Hepatocyte (in vitro differentiated cells): ENCODE measurements at regions not wholly inside any gene's neighbourhood (a gene's known extent, or its start where the extent isn't known, plus 50 kb on each side); places are given as distances from the start of the nearest gene placed in this dataset.

ENCODE experiments used
- EZH2 ChIP-seq: fragments of 200-600 bp; sonication (generic); IDR thresholded peaks from 2 replicates; pipeline ENCODE4 v1.6.1; 2016; ENCODE audit warnings: antibody characterized with exemption, mild to moderate bottlenecking, borderline replicate concordance
- EZH2phosphoT487 ChIP-seq: fragments of 200-600 bp; sonication (generic); IDR thresholded peaks from one replicate; pipeline ENCODE4 v1.6.1; 2018; ENCODE audit warnings: antibody characterized with exemption, mild to moderate bottlenecking, low read depth, moderate library complexity; ENCODE audit not compliant: unreplicated experiment, severe bottlenecking
- TF ChIP-seq, protein P1 (sequence below): fragments of 200-600 bp; sonication (generic); IDR thresholded peaks from 2 replicates; pipeline ENCODE4 v1.5.1; 2016; ENCODE audit warnings: antibody characterized with exemption, mild to moderate bottlenecking; ENCODE audit not compliant: poor library complexity

DNA sequence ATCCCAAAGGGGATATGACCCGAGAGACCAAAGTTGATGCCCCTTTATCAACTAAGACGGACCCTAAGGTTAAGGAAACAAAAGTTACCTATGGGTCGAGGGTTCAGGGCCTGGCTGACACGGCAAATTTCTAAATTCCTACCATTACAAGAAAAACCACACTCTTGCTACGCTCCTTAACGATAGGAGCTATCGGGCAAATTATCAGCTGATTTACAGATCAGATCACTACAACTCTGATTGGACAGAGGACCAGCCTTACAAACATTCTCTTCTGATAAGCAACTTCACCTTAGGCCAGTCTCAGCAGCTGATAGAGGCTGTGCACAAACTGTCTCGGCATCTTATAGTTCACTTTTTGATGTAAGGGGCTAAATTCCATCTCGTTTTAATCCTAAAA is 117.9 kb downstream of the KCTD15 start:
- TF ChIP-seq, protein P1, sequence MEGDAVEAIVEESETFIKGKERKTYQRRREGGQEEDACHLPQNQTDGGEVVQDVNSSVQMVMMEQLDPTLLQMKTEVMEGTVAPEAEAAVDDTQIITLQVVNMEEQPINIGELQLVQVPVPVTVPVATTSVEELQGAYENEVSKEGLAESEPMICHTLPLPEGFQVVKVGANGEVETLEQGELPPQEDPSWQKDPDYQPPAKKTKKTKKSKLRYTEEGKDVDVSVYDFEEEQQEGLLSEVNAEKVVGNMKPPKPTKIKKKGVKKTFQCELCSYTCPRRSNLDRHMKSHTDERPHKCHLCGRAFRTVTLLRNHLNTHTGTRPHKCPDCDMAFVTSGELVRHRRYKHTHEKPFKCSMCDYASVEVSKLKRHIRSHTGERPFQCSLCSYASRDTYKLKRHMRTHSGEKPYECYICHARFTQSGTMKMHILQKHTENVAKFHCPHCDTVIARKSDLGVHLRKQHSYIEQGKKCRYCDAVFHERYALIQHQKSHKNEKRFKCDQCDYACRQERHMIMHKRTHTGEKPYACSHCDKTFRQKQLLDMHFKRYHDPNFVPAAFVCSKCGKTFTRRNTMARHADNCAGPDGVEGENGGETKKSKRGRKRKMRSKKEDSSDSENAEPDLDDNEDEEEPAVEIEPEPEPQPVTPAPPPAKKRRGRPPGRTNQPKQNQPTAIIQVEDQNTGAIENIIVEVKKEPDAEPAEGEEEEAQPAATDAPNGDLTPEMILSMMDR: no peak
- TF ChIP-seq EZH2phosphoT487: no peak
- no peak for TF ChIP-seq EZH2
